AG09319 (cell line): ENCODE measurements at regions not wholly inside any gene's neighbourhood (a gene's known extent, or its start where the extent isn't known, plus 50 kb on each side); places are given as distances from the start of the nearest gene placed in this dataset.

Source experiments
- DNase-seq: peaks from one replicate; pipeline ENCODE4 v3.0.0-alpha.2; 2010; ENCODE audit warnings: low read depth; ENCODE audit errors: extremely low read depth
- CTCF ChIP-seq: IDR thresholded peaks from 2 replicates; pipeline ENCODE4 v1.5.1; 2011; ENCODE audit warnings: low read depth, mild to moderate bottlenecking, inconsistent platforms, low read length, moderate library complexity

GRCh38 chr5:123868267-123868666 is 356.3 kb downstream of the CSNK1G3 start:
- no peak for DNase-seq
- TF ChIP-seq CTCF, result no peak

DNA sequence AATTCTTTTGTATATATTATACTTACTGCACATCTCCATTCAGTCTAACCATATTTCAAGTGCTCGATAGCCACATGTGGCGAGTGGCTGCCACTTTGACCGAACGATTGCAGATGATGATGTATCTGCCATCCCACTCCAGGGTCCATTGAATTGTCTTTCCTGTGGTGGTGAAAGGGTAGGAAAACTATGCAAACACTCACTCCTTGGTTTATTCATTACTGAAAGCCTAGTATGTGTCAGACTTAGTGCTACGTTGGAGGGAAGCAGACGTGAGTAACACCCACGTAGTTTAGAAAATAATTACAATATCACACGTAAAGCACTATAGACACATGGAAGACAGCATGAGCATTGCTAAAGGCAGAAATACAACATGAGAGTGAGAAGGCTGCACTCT is 353.7 kb downstream of the CSNK1G3 start:
- DNase-seq, result no peak
- no peak for TF ChIP-seq CTCF

GRCh38 chr5:123864578-123864977 is 352.6 kb downstream of the CSNK1G3 start:
- DNase-seq, result no peak
- no peak for TF ChIP-seq CTCF

GRCh38 chr5:123858938-123859337 is 347.0 kb downstream of the CSNK1G3 start:
- no peak for DNase-seq
- no peak for TF ChIP-seq CTCF

- no peak for DNase-seq
- no peak for TF ChIP-seq CTCF
Observed at GRCh38 chr5:123856766-123857165, 344.8 kb downstream of the CSNK1G3 start.

GRCh38 chr5:123855609-123856008 is 343.6 kb downstream of the CSNK1G3 start:
- DNase-seq, result peak; percentile 63
- no peak for TF ChIP-seq CTCF

- DNase-seq, result no peak
- no peak for TF ChIP-seq CTCF
Observed at GRCh38 chr5:123845356-123846100, 333.6 kb downstream of the CSNK1G3 start.
